ENCODE measurements at regions not wholly inside any gene's neighbourhood (a gene's known extent, or its start where the extent isn't known, plus 50 kb on each side); places are given as distances from the start of the nearest gene placed in this dataset.

GRCh38 chr6:99064834-99065233, 117.1 kb upstream of the FBXL4 start:
- no peak for FAIRE-seq
- H3K36me3 ChIP-seq (ENCODE audit: control insufficient read depth, insufficient read depth, low read length), result no peaks in the 10 kb centered on the region
- no peaks in the 10 kb centered on the region for H3K27me3 ChIP-seq (ENCODE audit: control insufficient read depth, insufficient read depth, low read length)
- DNase-seq (ENCODE audit: low read depth), result no peak
- TF ChIP-seq, protein P1, sequence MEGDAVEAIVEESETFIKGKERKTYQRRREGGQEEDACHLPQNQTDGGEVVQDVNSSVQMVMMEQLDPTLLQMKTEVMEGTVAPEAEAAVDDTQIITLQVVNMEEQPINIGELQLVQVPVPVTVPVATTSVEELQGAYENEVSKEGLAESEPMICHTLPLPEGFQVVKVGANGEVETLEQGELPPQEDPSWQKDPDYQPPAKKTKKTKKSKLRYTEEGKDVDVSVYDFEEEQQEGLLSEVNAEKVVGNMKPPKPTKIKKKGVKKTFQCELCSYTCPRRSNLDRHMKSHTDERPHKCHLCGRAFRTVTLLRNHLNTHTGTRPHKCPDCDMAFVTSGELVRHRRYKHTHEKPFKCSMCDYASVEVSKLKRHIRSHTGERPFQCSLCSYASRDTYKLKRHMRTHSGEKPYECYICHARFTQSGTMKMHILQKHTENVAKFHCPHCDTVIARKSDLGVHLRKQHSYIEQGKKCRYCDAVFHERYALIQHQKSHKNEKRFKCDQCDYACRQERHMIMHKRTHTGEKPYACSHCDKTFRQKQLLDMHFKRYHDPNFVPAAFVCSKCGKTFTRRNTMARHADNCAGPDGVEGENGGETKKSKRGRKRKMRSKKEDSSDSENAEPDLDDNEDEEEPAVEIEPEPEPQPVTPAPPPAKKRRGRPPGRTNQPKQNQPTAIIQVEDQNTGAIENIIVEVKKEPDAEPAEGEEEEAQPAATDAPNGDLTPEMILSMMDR (IDR thresholded peaks at IDR 0.05; ENCODE audit: insufficient read depth, low read length, severe bottlenecking), result no peak
- H3K4me3 ChIP-seq (ENCODE audit: low read depth, low read length), result no peak overlapping the region

GRCh38 chr6:99036672-99037071, 88.9 kb upstream of the FBXL4 start:
- FAIRE-seq, result no peak
- TF ChIP-seq, protein P1 (IDR thresholded peaks at IDR 0.05; ENCODE audit: insufficient read depth, low read length, severe bottlenecking), result no peak
- no peak overlapping the region for H3K4me3 ChIP-seq (ENCODE audit: low read depth, low read length)
- no peak for DNase-seq (ENCODE audit: low read depth)
- H3K36me3 ChIP-seq (ENCODE audit: control insufficient read depth, insufficient read depth, low read length), result no peaks in the 10 kb centered on the region
- no peaks in the 10 kb centered on the region for H3K27me3 ChIP-seq (ENCODE audit: control insufficient read depth, insufficient read depth, low read length)

DNA sequence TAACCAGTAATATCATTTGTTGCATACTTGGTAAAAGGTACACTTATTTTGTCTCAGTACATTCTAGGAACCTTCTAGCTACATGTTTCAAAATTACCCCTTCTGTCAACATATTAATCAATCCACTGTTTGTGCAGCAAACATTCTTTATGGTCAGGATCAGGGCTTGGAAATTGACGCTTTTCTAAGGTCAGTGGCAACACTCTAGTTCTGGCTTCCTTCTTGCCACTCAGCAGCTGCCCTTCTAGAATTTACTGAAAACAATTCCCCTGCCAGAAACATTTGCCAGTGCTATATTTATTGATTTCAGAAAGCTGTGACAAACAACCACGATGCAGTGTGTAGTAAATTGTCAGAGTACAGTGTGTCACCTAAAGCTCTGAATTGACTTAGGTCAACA, 84.7 kb upstream of the FBXL4 start:
- Histone ChIP-seq H3K4me3 (ENCODE audit: low read depth, low read length) (no peak overlapping the region), H3K36me3 (ENCODE audit: control insufficient read depth, insufficient read depth, low read length) (no peaks in the 10 kb centered on the region), H3K27me3 (ENCODE audit: control insufficient read depth, insufficient read depth, low read length) (no peaks in the 10 kb centered on the region)
- TF ChIP-seq, protein P1 (IDR thresholded peaks at IDR 0.05; ENCODE audit: insufficient read depth, low read length, severe bottlenecking), result no peak
- FAIRE-seq, result no peak
- DNase-seq (ENCODE audit: low read depth), result no peak

GRCh38 chr6:99031957-99032356, 84.2 kb upstream of the FBXL4 start:
- FAIRE-seq (no peak), DNase-seq (ENCODE audit: low read depth) (no peak)
- H3K36me3 ChIP-seq (ENCODE audit: control insufficient read depth, insufficient read depth, low read length), result no peaks in the 10 kb centered on the region
- no peak overlapping the region for H3K4me3 ChIP-seq (ENCODE audit: low read depth, low read length)
- no peaks in the 10 kb centered on the region for H3K27me3 ChIP-seq (ENCODE audit: control insufficient read depth, insufficient read depth, low read length)
- TF ChIP-seq, protein P1 (IDR thresholded peaks at IDR 0.05; ENCODE audit: insufficient read depth, low read length, severe bottlenecking), result no peak

DNA sequence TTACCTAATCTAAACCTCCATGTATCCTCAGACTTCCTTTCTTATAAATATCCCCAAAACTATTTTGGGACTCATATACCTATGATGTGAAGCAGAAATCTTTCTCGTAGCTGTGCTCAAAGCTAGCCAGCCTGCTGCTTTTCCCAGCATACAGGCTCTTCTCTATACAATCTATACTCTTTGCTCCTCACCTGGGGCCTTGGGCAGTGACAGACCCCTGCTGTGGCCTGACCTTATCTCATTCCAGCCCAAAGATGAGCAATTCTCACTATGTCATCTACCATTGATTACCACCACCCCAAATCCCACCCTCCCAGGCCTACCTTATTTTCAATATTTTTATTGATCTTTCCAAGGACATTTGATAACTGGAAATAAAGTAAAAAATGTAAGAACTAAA, 83.2 kb upstream of the FBXL4 start:
- FAIRE-seq (no peak), DNase-seq (ENCODE audit: low read depth) (no peak)
- TF ChIP-seq, protein P1 (IDR thresholded peaks at IDR 0.05; ENCODE audit: insufficient read depth, low read length, severe bottlenecking), result no peak
- no peaks in the 10 kb centered on the region for H3K36me3 ChIP-seq (ENCODE audit: control insufficient read depth, insufficient read depth, low read length)
- H3K4me3 ChIP-seq (ENCODE audit: low read depth, low read length), result no peak overlapping the region
- no peaks in the 10 kb centered on the region for H3K27me3 ChIP-seq (ENCODE audit: control insufficient read depth, insufficient read depth, low read length)

DNA sequence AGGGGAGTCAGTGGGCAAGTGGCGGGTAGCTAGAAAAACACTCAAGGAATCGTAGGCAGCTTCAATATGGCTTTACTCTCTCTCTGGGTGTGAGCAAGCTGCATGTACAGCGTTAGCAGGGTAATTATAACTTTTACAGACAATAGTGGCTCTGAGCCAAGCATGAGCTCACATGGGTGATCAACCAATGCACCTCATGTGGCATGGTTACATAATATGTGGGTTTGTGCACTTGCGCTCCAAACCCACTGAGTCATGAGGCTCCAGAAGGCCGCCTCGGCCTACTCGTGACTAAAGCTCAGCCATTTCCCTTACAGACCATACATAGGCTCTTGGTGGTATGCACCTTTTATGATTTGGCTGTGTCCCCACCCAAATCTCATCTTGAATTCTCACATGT, 78.4 kb upstream of the FBXL4 start:
- Histone ChIP-seq H3K36me3 (ENCODE audit: control insufficient read depth, insufficient read depth, low read length) (no peaks in the 10 kb centered on the region), H3K27me3 (ENCODE audit: control insufficient read depth, insufficient read depth, low read length) (no peaks in the 10 kb centered on the region), H3K4me3 (ENCODE audit: low read depth, low read length) (no peak overlapping the region)
- TF ChIP-seq, protein P1 (IDR thresholded peaks at IDR 0.05; ENCODE audit: insufficient read depth, low read length, severe bottlenecking), result no peak
- peak; percentile 73 for DNase-seq (ENCODE audit: low read depth)
- no peak for FAIRE-seq
